Heart left ventricle (tissue), 13 donors: ENCODE measurements at regions not wholly inside any gene's neighbourhood (a gene's known extent, or its start where the extent isn't known, plus 50 kb on each side); places are given as distances from the start of the nearest gene placed in this dataset.
"Not testable (repeated sequence)": the region's sequence is repeated elsewhere in the genome, so short reads cannot be mapped to it uniquely, and the experiment has no call there.

Experiments used
- CTCF ChIP-seq, 12 donors: fragments of 200-600 bp; sonication (generic) in 4 of 12; IDR thresholded peaks; one replicate each; pipeline versions ENCODE4 v1.5.0 to v1.8.0; 2018 to 2022; ENCODE audit warnings: antibody characterized with exemption in 12 of 12, mild to moderate bottlenecking in 5 of 12
- POLR2A ChIP-seq, 2 donors: fragments of 450-650 bp; IDR thresholded peaks; one replicate each; pipeline ENCODE4 v1.6.1; 2017; ENCODE audit warnings: antibody characterized with exemption in 2 of 2, mild to moderate bottlenecking in 2 of 2, moderate library complexity in 2 of 2
- donor health status: ischemic (EF 13 %, LVEDD 7.1; RV severe dilation, severe dysfunction).
- donor health status: DM: no; HTN: yes; CAD: no.
- donor health status: DM: no; HTN: no; CAD: no.
- donor health status: ischemic (EF 25% LVEDD 6.9; RV normal size, moderate dysfunction).
- donor health status: ischemic (EF 25% LVEDD 5.7; RV mildly dilated, moderate dysfunction).
- donor health status: ischemic (EF 35%, LVEDD 5.7; RV mildly dilated, moderate dysfunction).
- donor health status: nonischemic (EF 11% LVEDD 7.7; RV severe dilation, severe dysfunction).
- donor health status: DM: yes; HTN: yes; CAD: no.
- donor health status: PGD.
- donor health status: ischemic (EF 29% LVEDD 5.4; RV normal size, mild dysfunction).
- donor health status: nonischemic (EF 23%, LVEDD 6.1; RV moderate dilation, normal function).

DNA sequence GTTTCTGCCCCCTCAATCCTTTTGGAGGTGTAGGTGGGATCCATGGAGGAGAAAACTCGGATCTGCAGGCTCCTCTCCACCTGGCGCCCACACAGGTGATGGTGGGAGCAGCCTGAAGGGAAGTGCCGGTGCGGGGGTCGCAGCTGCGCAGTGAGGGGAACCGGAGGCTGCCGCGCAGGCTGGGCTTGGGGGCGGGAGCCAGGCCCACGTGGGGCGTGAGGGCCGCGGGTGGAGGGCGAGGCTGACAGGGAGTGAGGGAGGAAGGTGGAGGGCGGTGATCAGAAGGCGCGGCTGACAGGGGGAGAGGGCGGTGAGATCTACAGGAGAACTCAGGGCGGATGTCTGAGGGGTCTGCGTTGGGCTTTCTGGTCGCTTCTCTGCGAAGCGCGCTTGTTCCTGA is 414.7 kb upstream of the NPAP1 start:
- not testable (repeated sequence) for TF ChIP-seq CTCF, POLR2A (IDR thresholded peaks at IDR 0.05)
